H9 (cell line): ENCODE measurements at regions not wholly inside any gene's neighbourhood (a gene's known extent, or its start where the extent isn't known, plus 50 kb on each side); places are given as distances from the start of the nearest gene placed in this dataset.

ENCODE experiments used
- DNase-seq: peaks from one replicate; pipeline ENCODE4 v3.0.0-alpha.2; 2017
- H2AFZ ChIP-seq: one replicate; pipeline ENCODE4 v1.6.1; 2013; ENCODE audit warnings: mild to moderate bottlenecking, low read length, control low read depth, moderate library complexity
- H2AK5ac ChIP-seq: 2 replicates; pipeline ENCODE4 v1.6.1; 2013; ENCODE audit warnings: low read length, control low read depth, mixed read lengths; ENCODE audit not compliant: insufficient read length
- H2BK120ac ChIP-seq: one replicate; pipeline ENCODE4 v1.6.1; 2013; ENCODE audit warnings: low read depth, mild to moderate bottlenecking, low read length, control low read depth, inconsistent platforms; ENCODE audit not compliant: poor library complexity, severe bottlenecking
- H2BK12ac ChIP-seq: 2 replicates; pipeline ENCODE4 v1.6.1; 2013; ENCODE audit warnings: low read length, control low read depth, mixed read lengths, low read depth; ENCODE audit not compliant: insufficient read length
- H2BK15ac ChIP-seq: 2 replicates; pipeline ENCODE4 v1.6.1; 2013; ENCODE audit warnings: low read depth, low read length, control low read depth
- H2BK20ac ChIP-seq: one replicate; pipeline ENCODE4 v1.6.1; 2013; ENCODE audit warnings: low read depth, mild to moderate bottlenecking, low read length, control low read depth, inconsistent platforms; ENCODE audit not compliant: poor library complexity, severe bottlenecking
- H2BK5ac ChIP-seq: 2 replicates; pipeline ENCODE4 v1.6.1; 2013; ENCODE audit warnings: low read length, control low read depth, mixed read lengths; ENCODE audit not compliant: insufficient read length
- H3K14ac ChIP-seq: 2 replicates; pipeline ENCODE4 v1.6.1; 2013; ENCODE audit warnings: low read length, control low read depth; ENCODE audit not compliant: insufficient read depth
- H3K18ac ChIP-seq: 2 replicates; pipeline ENCODE4 v1.6.1; 2013; ENCODE audit warnings: low read depth, mild to moderate bottlenecking, mixed read lengths, low read length, control low read depth; ENCODE audit not compliant: insufficient read length
- H3K23ac ChIP-seq: 2 replicates; pipeline ENCODE4 v1.6.1; 2013; ENCODE audit warnings: low read length, control low read depth, mixed read lengths, low read depth; ENCODE audit not compliant: insufficient read length
- H3K23me2 ChIP-seq: 2 replicates; pipeline ENCODE4 v1.6.1; 2013; ENCODE audit warnings: low read depth, mild to moderate bottlenecking, mixed read lengths, low read length, control low read depth; ENCODE audit not compliant: insufficient read length, poor library complexity, severe bottlenecking
- H3K27ac ChIP-seq: 2 replicates; pipeline ENCODE4 v1.5.1; 2013; ENCODE audit warnings: low read length, control low read depth, mixed read lengths, low read depth; ENCODE audit not compliant: insufficient read length
- H3K27me3 ChIP-seq: 2 replicates; pipeline ENCODE4 v1.6.1; 2013; ENCODE audit warnings: low read length, control low read depth, inconsistent platforms; ENCODE audit not compliant: insufficient read depth
- H3K4ac ChIP-seq: 2 replicates; pipeline ENCODE4 v1.6.1; 2013; ENCODE audit warnings: low read depth, mild to moderate bottlenecking, control low read depth, inconsistent platforms, low read length, moderate library complexity
- H3K4me1 ChIP-seq: 2 replicates; pipeline ENCODE4 v1.6.1; 2013; ENCODE audit warnings: low read length, control low read depth, inconsistent platforms; ENCODE audit not compliant: insufficient read depth
- H3K4me2 ChIP-seq: 2 replicates; pipeline ENCODE4 v1.6.1; 2013; ENCODE audit warnings: low read length, control low read depth, mixed read lengths; ENCODE audit not compliant: insufficient read length, insufficient read depth
- H3K56ac ChIP-seq: 2 replicates; pipeline ENCODE4 v1.6.1; 2013; ENCODE audit warnings: low read depth, mild to moderate bottlenecking, mixed read lengths, low read length, control low read depth; ENCODE audit not compliant: insufficient read length
- H3K79me1 ChIP-seq: 2 replicates; pipeline ENCODE4 v1.6.1; 2013; ENCODE audit warnings: low read depth, mild to moderate bottlenecking, moderate library complexity, low read length, control low read depth, inconsistent platforms; ENCODE audit not compliant: insufficient read depth, poor library complexity, severe bottlenecking
- H3K79me2 ChIP-seq: 2 replicates; pipeline ENCODE4 v1.6.1; 2013; ENCODE audit warnings: low read length, control low read depth, inconsistent platforms; ENCODE audit not compliant: insufficient read depth
- H3K9ac ChIP-seq: 2 replicates; pipeline ENCODE4 v1.6.1; 2013; ENCODE audit warnings: low read length, control low read depth, mixed read lengths; ENCODE audit not compliant: insufficient read length; ENCODE audit errors: extremely low read depth
- H3K9me3 ChIP-seq: one replicate; pipeline ENCODE4 v1.6.1; 2013; ENCODE audit warnings: low read depth, low read length, inconsistent platforms; ENCODE audit not compliant: control insufficient read depth
- H3T11ph ChIP-seq: one replicate; pipeline ENCODE4 v1.6.1; 2013; ENCODE audit warnings: mild to moderate bottlenecking, low read length, control low read depth, inconsistent platforms
- H4K20me1 ChIP-seq: one replicate; pipeline ENCODE4 v1.6.1; 2013; ENCODE audit not compliant: control insufficient read depth, insufficient read length, insufficient read depth
- H4K5ac ChIP-seq: 2 replicates; pipeline ENCODE4 v1.6.1; 2013; ENCODE audit warnings: low read depth, mild to moderate bottlenecking, mixed read lengths, low read length, control low read depth; ENCODE audit not compliant: insufficient read length
- H4K8ac ChIP-seq: replicated peaks from 2 replicates; pipeline ENCODE4 v1.6.1; 2013; ENCODE audit warnings: low read length, control low read depth, mixed read lengths, low read depth; ENCODE audit not compliant: insufficient read length
- H4K91ac ChIP-seq: 2 replicates; pipeline ENCODE4 v1.6.1; 2013; ENCODE audit warnings: low read depth, mild to moderate bottlenecking, moderate library complexity, mixed read lengths, low read length, control low read depth; ENCODE audit not compliant: insufficient read length
- H3K27ac Mint-ChIP-seq, 3 experiments: 2 replicates in 2 of 3; 3 replicates in 1 of 3; pipeline ENCODE4 v1.8.0; 2020 to 2021; ENCODE audit warnings: mixed read lengths in 3 of 3, mild to moderate bottlenecking in 1 of 3, moderate library complexity in 1 of 3
- H3K27me3 Mint-ChIP-seq: 2 replicates; pipeline ENCODE4 v1.8.0; 2021; ENCODE audit warnings: low read depth, mild to moderate bottlenecking, moderate library complexity, mixed read lengths
- H3K36me3 Mint-ChIP-seq, 3 experiments: 2 replicates in 2 of 3; 3 replicates in 1 of 3; pipeline ENCODE4 v1.8.0; 2020 to 2021; ENCODE audit warnings: low read depth in 3 of 3, mixed read lengths in 3 of 3; ENCODE audit not compliant: insufficient read depth in 1 of 3
- H3K4me1 Mint-ChIP-seq, 2 experiments: 2 replicates each; pipeline ENCODE4 v1.8.0; 2020; ENCODE audit warnings: mixed read lengths in 2 of 2
- H3K4me3 Mint-ChIP-seq, 2 experiments: 2 replicates in 1 of 2; 3 replicates in 1 of 2; pipeline ENCODE4 v1.8.0; 2020 to 2021; ENCODE audit warnings: mild to moderate bottlenecking in 2 of 2, mixed read lengths in 2 of 2, moderate library complexity in 1 of 2
- H3K9me3 Mint-ChIP-seq, 2 experiments: 2 replicates in 1 of 2; 3 replicates in 1 of 2; pipeline ENCODE4 v1.8.0; 2020; ENCODE audit warnings: mild to moderate bottlenecking in 2 of 2, mixed read lengths in 2 of 2, moderate library complexity in 1 of 2
- CTCF ChIP-seq: fragments of 200-600 bp; sonication (generic); conservative IDR thresholded peaks from 3 replicates; pipeline ENCODE4 v1.8.0; 2021; ENCODE audit warnings: antibody characterized with exemption, mild to moderate bottlenecking
- WGBS: extraction: QIAGEN DNeasy Blood & Tissue Kit; methylation state at CpG from one replicate; pipeline ENCODE4 v1.1.7; 2013; ENCODE audit warnings: missing lambda C conversion rate, low lambda C conversion rate, mixed read lengths; ENCODE audit not compliant: insufficient read length; ENCODE audit errors: extremely low coverage; 5-methylcytosine and 5-hydroxymethylcytosine counted together

GRCh38 chr10:43781480-43782361, 133.0 kb upstream of the ZNF32 start:
- Histone ChIP-seq H3K4ac (no peak overlapping the region), H2BK20ac (no peak overlapping the region), H3K23ac (no peak overlapping the region), H3K4me2 (no peak overlapping the region), H3K56ac (no peak overlapping the region), H2AK5ac (no peak overlapping the region), H4K8ac (no peak overlapping the region), H3K14ac (no peak overlapping the region), H3K79me1 (no peaks in the 10 kb centered on the region), H3K27ac (no peak overlapping the region), H3K9me3 (no peaks in the 10 kb centered on the region), H3K18ac (no peak overlapping the region), H3K79me2 (no peaks in the 10 kb centered on the region; the same call in 1 of the 2 replicates), H4K91ac (no peak overlapping the region), H4K5ac (no peak overlapping the region), H2BK120ac (no peak overlapping the region), H3K27me3 (no peaks in the 10 kb centered on the region), H2BK5ac (no peak overlapping the region), H3K9ac (no peak overlapping the region), H3T11ph (no peak overlapping the region), H4K20me1 (no peaks in the 10 kb centered on the region), H2BK15ac (no peak overlapping the region), H2BK12ac (no peak overlapping the region), H3K4me1 (no peaks in the 10 kb centered on the region), H2AFZ (no peak overlapping the region), H3K23me2 (no peaks in the 10 kb centered on the region)
- Mint-ChIP-seq H3K9me3 (no peaks in the 10 kb centered on the region; a peak in 1 of 5 replicates), H3K27ac (no peak overlapping the region), H3K27me3 (no peaks in the 10 kb centered on the region; the same call in none of the 2 replicates), H3K4me3 (no peak overlapping the region), H3K36me3 (peaks cover 0 to 2% (median 0%) of the 10 kb centered on the region in 3 experiments; a peak in 2 of 7 replicates), H3K4me1 (no peaks in the 10 kb centered on the region; a peak in 1 of 4 replicates)
- TF ChIP-seq CTCF = no peak
- no peak for DNase-seq
- WGBS = no CpG with 5 or more reads among the region's 6 CpGs
